ENCODE measurements at regions not wholly inside any gene's neighbourhood (a gene's known extent, or its start where the extent isn't known, plus 50 kb on each side); places are given as distances from the start of the nearest gene placed in this dataset.

DNA sequence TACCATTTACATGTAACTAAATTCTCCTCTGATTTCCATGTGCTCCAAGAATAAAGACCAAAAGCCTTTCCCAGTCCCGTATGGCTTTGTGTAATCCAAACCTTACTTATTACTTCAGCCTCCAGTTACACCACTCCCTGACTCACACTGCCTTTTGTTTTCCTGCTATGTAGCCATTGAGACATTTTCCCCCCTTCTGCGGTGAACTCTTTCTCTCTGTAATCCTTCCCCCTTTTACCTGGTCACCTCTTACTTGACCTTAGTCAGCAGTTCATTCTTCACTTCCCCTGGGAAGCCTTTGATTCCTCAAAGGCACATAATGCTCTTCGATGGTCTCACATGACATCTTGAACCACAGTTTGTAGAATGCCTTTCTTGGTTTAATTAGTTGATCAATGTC, 256.0 kb upstream of the FANCL start:
- intact Hi-C loops (cut with DNase I; ENCODE audit: low total_unique reads) (no loop called here), in situ Hi-C loops (cut with MboI; ENCODE audit: low pct_ligation_motif_present in 1 of 4, low pct_unique_long_range_greater_than_20kb in 1 of 4, low sequenced_read_pairs in 3 of 4) (no loop called here)
- H3K9me3 ChIP-seq: no peaks in the 10 kb centered on the region
- H3K36me3 ChIP-seq: no peaks in the 10 kb centered on the region
- no peak overlapping the region for H3K4me3 ChIP-seq
- no peak for DNase-seq
- TF ChIP-seq, protein P1, sequence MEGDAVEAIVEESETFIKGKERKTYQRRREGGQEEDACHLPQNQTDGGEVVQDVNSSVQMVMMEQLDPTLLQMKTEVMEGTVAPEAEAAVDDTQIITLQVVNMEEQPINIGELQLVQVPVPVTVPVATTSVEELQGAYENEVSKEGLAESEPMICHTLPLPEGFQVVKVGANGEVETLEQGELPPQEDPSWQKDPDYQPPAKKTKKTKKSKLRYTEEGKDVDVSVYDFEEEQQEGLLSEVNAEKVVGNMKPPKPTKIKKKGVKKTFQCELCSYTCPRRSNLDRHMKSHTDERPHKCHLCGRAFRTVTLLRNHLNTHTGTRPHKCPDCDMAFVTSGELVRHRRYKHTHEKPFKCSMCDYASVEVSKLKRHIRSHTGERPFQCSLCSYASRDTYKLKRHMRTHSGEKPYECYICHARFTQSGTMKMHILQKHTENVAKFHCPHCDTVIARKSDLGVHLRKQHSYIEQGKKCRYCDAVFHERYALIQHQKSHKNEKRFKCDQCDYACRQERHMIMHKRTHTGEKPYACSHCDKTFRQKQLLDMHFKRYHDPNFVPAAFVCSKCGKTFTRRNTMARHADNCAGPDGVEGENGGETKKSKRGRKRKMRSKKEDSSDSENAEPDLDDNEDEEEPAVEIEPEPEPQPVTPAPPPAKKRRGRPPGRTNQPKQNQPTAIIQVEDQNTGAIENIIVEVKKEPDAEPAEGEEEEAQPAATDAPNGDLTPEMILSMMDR (IDR thresholded peaks at IDR 0.05): no peak
- no peak for TF ChIP-seq POLR2A (IDR thresholded peaks at IDR 0.05)
- TF ChIP-seq POLR2AphosphoS5 (IDR thresholded peaks at IDR 0.05): no peak
- no peaks in the 10 kb centered on the region for H3K27me3 ChIP-seq
- H3K27ac ChIP-seq: no peak overlapping the region
- H3K4me1 ChIP-seq: no peaks in the 10 kb centered on the region
- 70 to 71% methylated on average over 3 of the region's 3 CpGs for whole genome bisulfite sequencing, 2 donors (ENCODE audit: low coverage in 1 of 2)

DNA sequence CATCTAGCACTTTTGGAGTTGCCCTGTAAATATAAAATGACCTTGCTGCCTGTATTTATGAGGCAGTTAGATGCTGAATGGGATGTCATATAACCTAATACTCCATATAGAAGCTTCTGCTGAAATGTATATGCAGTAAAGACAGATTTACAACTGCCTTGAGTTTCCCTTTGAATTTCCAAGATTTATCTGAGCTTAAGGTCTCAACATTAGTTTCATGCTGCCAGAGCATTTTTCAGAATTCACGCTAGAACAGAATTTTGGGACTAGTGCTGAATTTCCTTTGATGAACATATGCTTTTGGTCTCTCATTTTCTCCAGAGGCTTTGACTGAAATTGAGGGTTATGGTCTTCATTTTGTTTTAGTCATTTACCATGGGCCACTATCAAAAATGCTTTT, 254.7 kb upstream of the FANCL start:
- Histone ChIP-seq H3K36me3 (no peaks in the 10 kb centered on the region), H3K27me3 (no peaks in the 10 kb centered on the region), H3K4me1 (no peaks in the 10 kb centered on the region), H3K4me3 (no peak overlapping the region), H3K27ac (no peak overlapping the region), H3K9me3 (no peaks in the 10 kb centered on the region)
- in situ Hi-C loops (cut with MboI; ENCODE audit: low pct_ligation_motif_present in 1 of 4, low pct_unique_long_range_greater_than_20kb in 1 of 4, low sequenced_read_pairs in 3 of 4): no loop called here
- DNase-seq: no peak
- TF ChIP-seq POLR2A (IDR thresholded peaks at IDR 0.05): no peak
- TF ChIP-seq, protein P1 (IDR thresholded peaks at IDR 0.05): no peak
- no peak for TF ChIP-seq EP300 (IDR thresholded peaks at IDR 0.05; ENCODE audit: low read depth)
- no peak for TF ChIP-seq POLR2AphosphoS5 (IDR thresholded peaks at IDR 0.05)
- intact Hi-C loops (cut with DNase I; ENCODE audit: low total_unique reads): no loop called here
- WGBS, 2 donors (ENCODE audit: low coverage in 1 of 2): 78% methylated on average over 1 of the region's 1 CpG; no CpG with 5 or more reads in 1 of the 2 donors

DNA sequence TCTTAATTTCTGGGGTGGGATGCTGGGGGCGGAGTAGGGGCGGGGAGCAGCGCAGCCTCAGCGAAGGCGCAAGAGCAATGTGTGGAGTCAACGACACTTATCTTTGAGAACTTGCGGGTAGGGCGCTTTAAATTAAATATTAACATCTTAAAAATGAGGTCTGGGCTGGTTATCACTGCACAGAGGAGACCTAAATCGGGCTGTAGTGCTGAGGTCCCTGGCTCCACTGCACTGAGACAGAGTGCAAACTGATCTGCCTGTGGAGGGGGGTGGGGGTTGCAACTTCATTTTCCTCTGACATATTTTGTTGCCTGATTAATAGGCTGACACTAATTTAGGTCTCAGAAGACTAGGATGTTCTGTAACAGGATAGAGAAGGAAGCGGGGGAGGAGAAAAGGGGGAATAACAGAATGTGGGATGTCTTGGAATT, 253.0 kb upstream of the FANCL start:
- no peak for TF ChIP-seq EP300 (IDR thresholded peaks at IDR 0.05; ENCODE audit: low read depth)
- TF ChIP-seq, protein P1 (IDR thresholded peaks at IDR 0.05): no peak
- TF ChIP-seq POLR2AphosphoS5 (IDR thresholded peaks at IDR 0.05): no peak
- TF ChIP-seq POLR2A (IDR thresholded peaks at IDR 0.05): no peak
- H3K4me3 ChIP-seq: no peak overlapping the region
- WGBS, 2 donors (ENCODE audit: low coverage in 1 of 2): 88 to 92% methylated on average over 6 to 10 of the region's 10 CpGs
- H3K4me1 ChIP-seq: no peaks in the 10 kb centered on the region
- intact Hi-C loops (cut with DNase I; ENCODE audit: low total_unique reads): no loop called here
- no peak for DNase-seq
- H3K27ac ChIP-seq: no peak overlapping the region
- no peaks in the 10 kb centered on the region for H3K27me3 ChIP-seq
- in situ Hi-C loops (cut with MboI; ENCODE audit: low pct_ligation_motif_present in 1 of 4, low pct_unique_long_range_greater_than_20kb in 1 of 4, low sequenced_read_pairs in 3 of 4): no loop called here
- H3K9me3 ChIP-seq: no peaks in the 10 kb centered on the region
- H3K36me3 ChIP-seq: no peaks in the 10 kb centered on the region

DNA sequence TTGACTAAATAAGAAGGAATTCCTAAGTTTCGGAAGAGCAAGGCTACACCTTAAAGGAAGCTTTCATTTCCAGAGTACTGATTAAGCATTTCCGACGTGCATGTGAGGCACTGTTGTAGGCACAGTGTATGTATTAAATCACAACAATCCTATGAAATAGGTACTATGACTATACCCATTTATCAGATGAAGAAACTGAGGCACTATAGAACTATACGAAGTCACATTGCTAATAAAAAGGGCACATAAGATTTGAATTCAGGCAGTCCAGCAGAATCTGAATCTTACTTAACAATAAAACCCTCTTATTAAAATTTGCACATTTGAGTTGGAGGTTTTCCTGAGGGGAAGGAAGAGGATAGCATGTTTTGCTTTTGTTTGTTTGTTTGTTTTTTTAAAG, 243.5 kb upstream of the FANCL start:
- Histone ChIP-seq H3K36me3 (no peaks in the 10 kb centered on the region), H3K27me3 (no peaks in the 10 kb centered on the region), H3K4me3 (no peak overlapping the region), H3K4me1 (no peaks in the 10 kb centered on the region), H3K27ac (no peak overlapping the region), H3K9me3 (no peaks in the 10 kb centered on the region)
- TF ChIP-seq, protein P1 (IDR thresholded peaks at IDR 0.05): no peak
- TF ChIP-seq EP300 (IDR thresholded peaks at IDR 0.05; ENCODE audit: low read depth) (no peak), POLR2AphosphoS5 (IDR thresholded peaks at IDR 0.05) (no peak), POLR2A (IDR thresholded peaks at IDR 0.05) (no peak)
- no peak for DNase-seq
- 89 to 93% methylated on average over 4 of the region's 4 CpGs for WGBS, 2 donors (ENCODE audit: low coverage in 1 of 2)
- intact Hi-C loops (cut with DNase I; ENCODE audit: low total_unique reads): no loop called here
- in situ Hi-C loops (cut with MboI; ENCODE audit: low pct_ligation_motif_present in 1 of 4, low pct_unique_long_range_greater_than_20kb in 1 of 4, low sequenced_read_pairs in 3 of 4): no loop called here

Data from transverse colon (tissue), 4 donors.